ENCODE measurements at regions not wholly inside any gene's neighbourhood (a gene's known extent, or its start where the extent isn't known, plus 50 kb on each side); places are given as distances from the start of the nearest gene placed in this dataset.
"Not testable (repeated sequence)": the region's sequence is repeated elsewhere in the genome, so short reads cannot be mapped to it uniquely, and the experiment has no call there.

DNA sequence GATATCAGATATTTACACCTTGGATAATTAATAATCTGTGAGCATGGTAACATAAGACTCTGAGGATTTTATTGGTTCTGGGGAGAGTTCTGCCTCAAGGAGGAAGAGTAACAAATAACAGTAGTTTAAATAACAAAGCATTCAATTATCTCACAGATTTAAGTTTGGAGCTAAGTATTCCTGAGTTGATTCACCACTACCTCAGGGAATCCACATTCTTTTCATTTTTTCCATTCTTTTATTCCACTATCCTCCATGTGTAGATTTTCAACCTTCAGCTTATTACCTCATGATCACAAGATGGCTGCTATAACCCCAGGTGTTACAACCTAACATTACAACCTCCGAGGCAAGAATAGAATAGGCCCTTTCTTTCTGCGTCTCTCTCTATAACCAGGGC lies 252.2 kb upstream of the TOX3 start:
- DNase-seq (ENCODE audit: low spot score) = no peak
- FAIRE-seq = no peak

DNA sequence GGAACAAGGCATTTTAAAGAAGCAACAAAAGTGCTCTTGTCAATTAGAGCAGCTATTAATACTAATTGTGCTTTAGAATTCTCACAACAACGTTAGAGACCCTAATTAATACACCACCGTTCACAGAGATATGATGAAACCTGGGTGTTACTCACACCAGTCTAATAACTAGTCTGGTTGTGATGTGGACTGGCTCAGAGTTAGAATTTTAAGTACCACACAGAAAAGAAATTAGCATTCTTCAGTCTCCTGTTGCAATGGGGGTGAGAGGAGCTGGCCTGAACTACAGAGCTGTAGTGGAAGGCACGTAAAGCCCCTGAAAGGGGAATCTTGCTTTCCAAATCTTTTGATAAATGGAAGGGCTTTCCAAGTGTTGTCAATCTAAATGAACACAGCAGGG lies 240.8 kb upstream of the TOX3 start:
- FAIRE-seq = no peak

DNA sequence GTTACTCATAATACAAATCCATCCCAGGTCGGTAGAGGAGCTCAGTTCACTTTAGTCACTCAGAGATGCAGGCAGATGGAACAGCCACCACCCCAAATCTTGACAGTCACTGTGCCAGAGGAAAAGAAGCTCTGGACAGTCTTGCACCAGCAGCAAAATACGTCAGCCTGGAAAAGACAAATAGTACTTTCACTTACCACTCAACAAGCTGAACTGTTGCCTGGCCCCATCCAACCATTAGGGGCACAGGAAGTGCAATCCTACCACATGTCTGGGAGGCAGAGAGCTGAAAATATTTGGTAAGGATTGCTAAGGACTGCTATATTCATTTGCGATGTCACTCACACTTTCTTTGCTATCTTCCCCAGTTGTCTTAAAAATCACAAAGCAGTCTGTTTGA lies 239.1 kb upstream of the TOX3 start:
- no peak for FAIRE-seq
- no peak for DNase-seq (ENCODE audit: low spot score)

More for the DNA sequence above, 240.8 kb upstream of the TOX3 start:
- DNase-seq (ENCODE audit: low spot score) = no peak

DNA sequence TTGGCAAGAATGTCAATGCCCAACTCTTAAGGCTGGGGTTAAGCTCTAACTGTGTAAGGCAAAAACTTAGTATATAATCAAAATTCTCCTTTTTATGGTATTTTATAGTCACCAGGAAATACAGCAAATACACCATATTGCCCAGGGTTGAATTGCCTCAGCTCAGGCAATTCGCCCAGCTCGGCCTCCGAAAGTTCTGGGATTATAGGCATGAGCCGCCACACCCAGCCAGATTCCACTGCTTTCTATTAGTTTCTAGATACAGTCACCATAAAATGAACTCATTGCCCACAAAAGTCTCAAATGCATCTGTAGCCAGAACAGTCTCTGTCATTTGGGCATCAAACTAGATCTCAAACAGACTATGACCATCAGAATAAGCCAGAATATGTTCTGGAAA lies 238.7 kb upstream of the TOX3 start:
- no peak for FAIRE-seq
- no peak for DNase-seq (ENCODE audit: low spot score)

DNA sequence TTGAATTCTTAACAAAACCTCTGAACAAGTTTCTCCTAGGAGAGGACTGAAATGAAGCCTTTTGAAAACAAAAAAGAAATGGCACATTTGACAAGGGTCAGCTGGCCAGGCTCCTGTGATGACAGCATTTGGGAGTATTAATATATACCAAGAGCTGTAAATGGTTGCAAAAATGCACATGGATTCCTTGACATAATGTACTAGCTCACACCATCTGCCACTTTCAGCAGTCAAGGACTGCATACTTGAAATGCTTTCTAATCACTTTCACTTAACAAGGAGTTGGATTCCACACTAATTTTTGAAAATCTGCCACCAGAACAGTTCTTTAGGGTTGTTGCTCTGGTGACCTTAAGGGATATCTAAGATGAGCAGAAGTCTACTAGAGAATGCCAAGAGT lies 236.7 kb upstream of the TOX3 start:
- DNase-seq (ENCODE audit: low spot score) (no peak), FAIRE-seq (no peak)

DNA sequence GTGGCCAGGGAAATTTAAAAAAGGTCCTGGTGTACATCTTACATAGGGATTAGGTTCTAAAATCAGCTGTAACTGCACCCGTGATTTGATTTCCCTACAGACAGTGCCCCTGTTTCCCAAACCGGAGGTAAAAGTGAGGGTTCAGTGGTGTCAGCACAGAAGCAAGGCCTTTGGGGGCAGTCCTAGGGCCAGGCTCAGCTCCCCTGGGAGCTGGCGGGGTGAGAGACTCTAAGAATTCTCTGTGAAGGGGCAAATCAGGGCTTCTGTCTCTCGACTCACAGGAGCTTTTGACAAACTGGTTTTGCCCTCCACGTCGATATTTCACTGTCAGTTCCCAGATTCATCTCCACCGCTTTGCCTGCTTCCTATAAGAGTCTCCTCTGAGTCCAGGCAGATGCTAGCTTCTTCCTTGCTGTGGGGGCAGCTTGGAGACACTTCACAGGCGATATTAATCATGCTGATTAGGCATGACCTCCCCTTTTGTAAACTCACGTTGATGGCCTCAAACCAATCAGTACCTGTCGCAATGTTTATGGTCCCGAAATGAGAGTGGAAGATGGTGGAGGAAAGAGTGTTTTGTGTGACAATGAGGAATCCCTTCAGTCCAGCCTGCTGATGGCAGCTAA lies 234.2 kb upstream of the TOX3 start:
- no peak for FAIRE-seq
- no peak for DNase-seq (ENCODE audit: low spot score)

DNA sequence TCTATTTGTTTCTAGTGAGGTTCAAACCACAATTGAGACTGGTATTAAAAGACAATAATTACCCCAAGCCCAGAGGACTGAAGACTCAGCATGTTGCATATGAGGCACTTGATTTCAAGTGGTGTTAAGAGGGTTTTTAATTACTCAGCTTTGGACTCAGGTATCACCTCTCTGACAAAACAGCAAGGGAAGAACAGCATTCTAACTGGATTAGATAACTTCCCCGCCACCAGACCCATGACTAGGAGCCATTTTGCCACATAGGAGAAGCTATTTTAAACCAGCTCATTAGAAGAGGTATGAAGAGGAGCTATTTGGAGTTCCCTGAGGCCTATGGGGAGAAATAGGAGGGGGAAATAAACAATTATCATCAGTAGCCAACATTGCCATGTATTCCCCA lies 226.1 kb upstream of the TOX3 start:
- no peak for DNase-seq (ENCODE audit: low spot score)
- no peak for FAIRE-seq

DNA sequence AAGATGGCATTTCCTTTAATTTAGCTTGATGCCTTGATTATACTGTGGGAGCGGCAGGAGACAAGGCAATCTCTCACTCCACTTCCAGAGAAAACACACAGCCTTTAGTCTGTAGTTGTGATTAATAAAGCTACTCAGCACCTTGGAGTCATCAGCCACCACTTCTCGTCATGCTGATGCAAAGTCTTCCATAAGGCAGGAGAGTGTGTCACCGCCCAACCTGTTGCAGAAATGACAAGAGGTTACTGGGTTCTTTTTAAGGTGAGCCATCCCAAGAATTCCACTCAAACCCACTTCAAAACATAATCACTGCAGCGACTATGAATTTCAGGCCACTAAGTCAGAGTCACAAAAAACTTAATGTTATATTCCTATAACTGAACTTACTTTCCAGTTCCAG lies 223.9 kb upstream of the TOX3 start:
- DNase-seq (ENCODE audit: low spot score) = no peak
- FAIRE-seq = no peak

DNA sequence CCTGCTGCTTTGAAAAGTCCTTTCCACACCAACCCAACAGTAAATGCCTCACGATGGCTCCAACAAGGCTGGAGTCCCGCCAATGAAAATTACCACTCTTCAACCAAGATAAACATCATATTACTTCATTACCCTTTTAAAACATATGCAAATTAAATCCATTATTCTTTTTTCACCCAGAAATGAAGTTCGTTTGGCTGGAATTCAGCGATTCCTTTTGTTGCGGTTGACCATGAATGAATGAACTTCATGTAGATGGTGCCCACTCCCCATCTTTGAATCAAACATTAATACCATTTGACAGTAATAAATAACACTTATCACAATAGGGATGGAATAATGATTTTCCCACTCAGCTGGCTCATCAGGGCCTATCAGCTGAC lies 211.5 kb upstream of the TOX3 start:
- DNase-seq (ENCODE audit: low spot score) = no peak
- FAIRE-seq = no peak

DNA sequence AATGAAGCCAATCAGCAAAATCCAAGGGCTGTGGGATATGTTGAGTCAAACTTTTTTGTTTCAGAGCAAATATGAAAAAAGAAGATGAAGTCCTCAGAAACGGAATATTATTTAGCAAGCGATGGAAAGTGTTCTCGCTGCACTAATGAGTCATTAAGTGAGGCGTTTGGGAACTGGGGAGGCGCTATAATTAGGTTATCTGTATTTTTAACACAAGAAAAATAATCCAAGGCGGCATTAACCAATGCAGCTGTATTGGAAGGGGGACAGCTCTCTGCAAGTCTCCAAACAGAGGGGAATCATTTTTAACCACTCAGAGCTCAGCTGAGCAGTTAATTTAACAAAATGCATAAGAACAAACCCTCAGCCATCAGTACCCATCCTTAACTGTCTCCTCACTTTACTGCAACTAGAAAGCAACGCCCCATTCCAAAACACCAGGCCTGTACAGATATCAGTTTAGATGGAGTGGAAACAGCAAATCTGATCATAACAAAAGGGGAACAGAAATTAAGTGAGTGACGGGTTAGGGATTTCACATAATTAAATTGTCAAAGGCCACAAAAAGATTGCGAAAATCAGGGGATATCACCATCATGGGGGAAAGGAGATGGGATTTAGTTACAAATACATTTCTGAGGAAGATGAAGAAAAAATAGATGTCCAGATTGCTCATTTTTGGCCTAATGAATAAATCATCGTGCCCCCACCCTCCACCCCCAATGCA lies 211.0 kb upstream of the TOX3 start:
- FAIRE-seq (no peak), DNase-seq (ENCODE audit: low spot score) (no peak)

DNA sequence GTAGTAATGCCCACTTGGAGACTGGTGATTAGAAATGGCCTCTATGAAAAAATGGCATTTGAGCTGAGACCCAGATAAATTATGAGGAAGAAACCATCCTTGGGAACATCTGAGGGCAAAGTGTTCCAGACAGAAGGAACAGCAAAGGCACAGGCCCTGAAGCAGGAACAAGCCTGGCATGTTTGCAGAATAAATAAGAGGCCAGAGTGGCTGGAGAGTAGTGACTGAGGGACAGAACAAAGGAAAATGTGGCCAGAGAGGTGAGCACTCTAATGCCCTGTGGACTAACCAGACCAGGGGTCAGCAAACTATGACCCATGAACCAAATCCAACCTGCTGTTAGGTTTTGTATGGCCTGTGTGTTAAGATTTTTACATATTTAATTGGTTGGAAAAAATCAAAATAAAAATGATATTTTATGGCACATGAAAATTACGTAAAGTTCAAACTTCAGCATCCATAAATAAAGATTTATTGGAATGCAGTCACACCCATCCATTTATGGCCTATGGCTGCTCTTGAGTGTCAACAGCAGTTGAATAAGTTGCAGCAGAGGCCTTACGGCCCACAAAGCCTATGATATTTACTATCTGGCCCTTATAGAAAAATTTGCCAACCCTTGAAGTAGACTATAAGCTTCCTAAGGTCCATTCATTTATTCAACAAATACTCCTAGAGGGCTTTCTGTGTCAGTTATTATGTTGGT lies 210.0 kb upstream of the TOX3 start:
- FAIRE-seq (no peak), DNase-seq (ENCODE audit: low spot score) (no peak)

DNA sequence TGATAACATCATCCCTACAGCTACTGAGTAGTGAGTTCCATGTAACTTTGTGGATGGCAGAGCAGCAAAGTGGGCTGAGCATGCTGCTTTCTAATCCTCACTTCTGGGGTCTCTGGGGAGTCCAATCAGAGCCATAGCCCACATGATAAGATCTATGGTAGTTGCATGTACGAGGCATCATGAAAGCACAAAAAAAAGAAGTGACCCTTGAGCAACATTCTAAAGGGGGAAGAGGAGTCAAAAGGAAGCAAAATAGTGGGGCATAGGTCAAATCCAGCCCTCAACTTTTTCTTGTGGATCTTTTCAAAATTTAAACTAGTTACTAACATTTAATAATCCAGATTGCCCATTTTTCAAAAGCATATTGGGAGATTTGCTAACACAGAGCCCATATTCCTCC lies 208.5 kb upstream of the TOX3 start:
- FAIRE-seq = no peak

DNA sequence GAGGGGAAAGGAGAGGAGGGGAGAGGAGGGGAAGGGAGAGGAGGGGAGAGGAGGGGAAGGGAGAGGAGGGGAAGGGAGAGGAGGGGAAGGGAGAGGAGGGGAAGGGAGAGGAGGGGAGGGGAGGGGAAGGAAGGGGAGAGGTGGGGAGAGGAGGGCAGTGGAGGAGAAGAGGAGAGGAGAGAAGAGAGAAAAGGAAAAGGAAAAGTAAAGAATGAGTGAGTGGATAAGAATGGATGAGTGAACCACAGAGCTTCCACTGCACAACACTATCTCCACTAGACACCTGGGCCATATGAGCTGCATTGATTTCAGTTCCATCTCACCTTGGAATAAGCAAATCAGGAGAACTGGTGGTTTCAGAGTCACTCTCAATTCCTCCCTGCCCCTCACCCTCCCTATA lies 204.1 kb upstream of the TOX3 start:
- no peak for FAIRE-seq
- DNase-seq (ENCODE audit: low spot score) = no peak

More for the DNA sequence above, 208.5 kb upstream of the TOX3 start:
- DNase-seq (ENCODE audit: low spot score) = no peak

DNA sequence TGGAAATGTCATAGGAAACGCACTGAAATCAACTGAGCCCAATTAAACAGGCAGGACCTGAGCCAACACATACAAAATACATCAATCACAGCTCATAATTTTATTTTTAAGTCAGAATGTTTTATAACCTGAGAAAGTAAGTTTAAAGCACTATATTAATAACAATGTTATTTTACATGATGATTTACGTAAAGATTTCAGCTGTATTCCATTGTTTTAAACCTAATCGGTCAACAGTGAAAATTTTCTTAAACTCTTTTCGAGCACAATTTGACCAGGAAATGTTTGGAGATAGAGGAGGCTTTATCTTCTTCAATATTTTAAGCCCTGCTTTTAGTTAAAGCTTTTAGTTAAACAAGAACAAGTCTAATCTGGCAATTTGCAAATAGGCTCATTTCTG lies 201.8 kb upstream of the TOX3 start:
- DNase-seq (ENCODE audit: low spot score) (no peak), FAIRE-seq (no peak)

DNA sequence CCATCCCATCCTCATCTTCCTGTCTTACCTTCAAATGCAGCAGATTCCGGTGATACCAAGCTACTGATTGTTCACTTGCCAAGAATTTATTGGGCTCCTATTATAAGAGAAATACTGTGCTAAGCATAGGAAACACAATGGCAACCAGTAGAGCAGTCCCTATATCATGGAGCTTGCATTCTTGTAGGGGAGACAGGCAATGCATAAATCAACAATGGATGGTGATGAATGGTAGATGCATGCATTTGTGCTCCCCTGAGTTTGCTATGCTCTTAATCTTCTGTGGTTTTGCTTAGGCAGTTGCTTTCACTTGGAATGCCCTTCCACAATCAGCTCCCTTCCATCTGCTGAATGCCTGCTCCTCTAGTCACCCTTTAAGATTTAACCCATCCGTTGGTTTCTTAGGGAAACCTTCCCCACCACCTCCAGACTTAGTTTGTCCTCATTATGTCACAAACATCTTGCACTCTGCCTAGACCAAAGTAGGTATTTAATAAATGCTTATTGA lies 200.2 kb upstream of the TOX3 start:
- FAIRE-seq = no peak
- DNase-seq (ENCODE audit: low spot score) = no peak

DNA sequence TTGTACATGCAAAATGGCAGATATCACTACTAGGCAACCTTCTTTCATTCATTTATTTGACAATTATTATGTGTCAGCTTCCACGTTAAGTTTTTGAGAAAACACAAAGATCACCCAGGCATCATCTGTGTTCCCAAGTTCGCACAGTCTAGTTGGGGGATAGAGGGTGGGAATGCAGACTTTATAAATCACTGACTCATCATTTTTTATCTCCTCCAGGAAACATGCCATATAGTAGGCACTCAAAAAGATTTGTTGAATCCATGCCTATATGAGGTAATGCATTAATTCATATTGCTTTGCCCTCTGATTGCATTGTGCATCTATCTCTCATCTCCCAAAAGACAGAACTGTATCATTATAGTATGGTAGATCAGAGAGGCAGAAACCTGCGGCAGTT lies 196.8 kb upstream of the TOX3 start:
- no peak for FAIRE-seq
- no peak for DNase-seq (ENCODE audit: low spot score)

DNA sequence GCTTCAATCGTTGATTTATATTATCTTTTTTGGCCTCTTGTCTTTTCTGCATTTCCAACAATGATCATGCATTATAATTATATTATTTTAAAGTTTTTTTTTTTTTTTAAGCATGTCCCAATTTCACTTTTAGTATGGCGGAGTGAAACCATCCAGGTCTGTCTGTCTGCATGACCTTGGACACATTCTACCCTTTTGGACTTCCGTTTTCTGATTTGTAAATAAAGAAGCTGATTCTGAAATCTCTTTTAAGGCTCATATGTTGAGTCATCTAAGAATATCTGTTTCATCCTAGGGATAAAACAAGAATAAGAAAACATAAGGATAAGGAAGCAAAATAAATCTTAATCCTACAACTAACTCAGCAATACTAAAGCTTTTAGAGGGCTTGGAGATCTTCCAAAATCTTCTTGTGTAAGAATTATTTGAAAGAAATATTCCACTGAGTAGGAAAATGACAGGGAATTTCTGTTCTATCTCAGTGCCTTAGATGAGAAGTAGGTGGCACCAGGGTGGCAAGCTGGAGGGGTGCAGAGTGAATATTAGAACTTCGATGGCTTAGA lies 195.7 kb upstream of the TOX3 start:
- DNase-seq (ENCODE audit: low spot score) (no peak), FAIRE-seq (no peak)

DNA sequence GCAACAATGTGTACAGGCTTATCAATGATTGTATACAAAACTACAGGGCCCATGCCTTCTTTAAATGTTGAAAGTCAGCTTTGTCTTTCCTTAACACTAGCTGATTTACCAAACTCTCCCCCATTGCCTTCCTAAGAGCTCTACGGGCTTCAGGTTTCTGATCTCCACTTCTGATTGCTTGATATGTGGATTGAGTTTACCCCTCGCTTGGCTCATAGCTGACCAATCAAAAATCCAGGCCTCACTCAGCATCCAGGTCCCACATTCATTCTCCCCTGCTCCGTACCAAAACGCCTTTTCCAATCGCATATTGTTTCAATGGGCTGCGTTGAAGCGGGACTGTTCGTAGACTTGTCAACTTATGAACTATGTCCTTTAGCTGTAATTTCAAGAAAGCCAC lies 195.1 kb upstream of the TOX3 start:
- DNase-seq (ENCODE audit: low spot score) = no peak
- FAIRE-seq = no peak

DNA sequence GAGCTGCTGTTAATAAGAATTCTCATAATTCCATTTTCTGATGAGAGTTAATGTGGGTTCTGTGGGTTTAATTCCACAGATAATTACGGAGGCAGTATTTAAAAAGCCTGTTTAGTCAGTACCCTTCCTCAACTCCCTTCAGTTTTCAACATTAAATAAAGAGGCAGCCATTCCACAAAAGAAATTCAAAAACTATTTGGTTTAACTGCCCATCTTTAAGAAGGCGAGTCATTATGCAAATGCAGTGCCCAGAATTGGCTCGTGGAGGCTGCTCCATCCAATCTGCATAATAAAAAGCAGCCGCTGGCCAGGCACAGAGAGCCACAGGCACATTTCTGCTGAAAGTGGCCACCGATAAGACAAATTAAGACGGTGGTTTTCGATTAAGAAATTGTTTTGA lies 194.4 kb upstream of the TOX3 start:
- no peak for FAIRE-seq
- no peak for DNase-seq (ENCODE audit: low spot score)

DNA sequence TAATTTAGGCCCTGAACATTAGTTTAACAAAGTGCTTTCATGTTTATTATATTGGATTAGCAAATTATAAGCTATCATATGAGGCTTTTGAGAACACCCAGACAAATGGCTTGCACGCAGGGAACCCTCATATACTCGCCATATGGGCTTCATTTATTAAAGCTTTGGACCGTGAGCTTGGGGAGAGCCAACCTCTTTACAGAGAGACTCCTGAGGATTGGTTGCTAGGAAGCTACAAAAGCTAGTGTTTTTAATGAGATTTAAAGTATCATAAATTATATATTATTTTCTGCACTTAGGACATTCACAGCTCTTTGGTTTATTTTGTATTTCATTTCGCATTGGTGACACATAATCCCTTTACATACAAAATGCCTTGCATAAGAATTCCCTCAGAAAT lies 193.8 kb upstream of the TOX3 start:
- no peak for FAIRE-seq
- no peak for DNase-seq (ENCODE audit: low spot score)

DNA sequence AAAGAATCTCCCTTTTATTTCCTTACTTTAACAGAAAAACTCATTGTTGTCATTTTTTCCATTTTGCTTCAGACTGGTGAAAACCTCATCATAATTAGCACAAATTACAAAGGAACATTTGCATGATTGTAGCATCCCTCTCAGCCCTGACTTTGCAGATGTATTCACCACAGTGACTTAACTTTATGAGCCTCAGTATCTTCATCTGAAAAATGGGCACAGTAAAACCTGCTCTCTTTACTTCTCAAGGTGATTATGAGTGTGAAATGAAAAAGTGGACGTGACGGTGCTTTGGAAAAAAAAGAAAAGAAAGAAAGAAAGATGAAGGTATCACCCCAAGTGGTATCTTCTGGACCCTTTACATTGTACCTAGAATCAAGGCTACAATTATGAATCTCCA lies 193.4 kb upstream of the TOX3 start:
- FAIRE-seq (no peak), DNase-seq (ENCODE audit: low spot score) (no peak)

DNA sequence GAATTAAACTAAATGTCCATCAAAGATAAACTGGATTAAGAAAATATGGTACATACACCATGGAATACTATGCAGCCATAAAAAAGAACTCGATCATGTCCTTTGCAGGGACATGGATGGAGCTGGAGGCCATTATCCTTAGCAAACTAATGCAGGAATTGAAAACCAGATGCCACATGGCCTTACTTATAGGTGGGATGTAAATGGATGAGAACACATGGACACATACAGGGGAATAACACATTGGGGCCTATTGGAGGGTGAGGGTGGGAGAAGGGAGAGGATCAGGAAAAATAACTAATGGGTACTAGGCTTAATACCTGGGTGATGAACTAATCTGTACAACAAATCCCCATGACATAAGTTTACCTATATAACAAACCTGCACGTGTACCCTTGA lies 192.0 kb upstream of the TOX3 start:
- not testable (repeated sequence) for FAIRE-seq; DNase-seq (ENCODE audit: low spot score)
